ENCODE measurements at regions not wholly inside any gene's neighbourhood (a gene's known extent, or its start where the extent isn't known, plus 50 kb on each side); places are given as distances from the start of the nearest gene placed in this dataset.
"Not testable (repeated sequence)": the region's sequence is repeated elsewhere in the genome, so short reads cannot be mapped to it uniquely, and the experiment has no call there.

GRCh38 chr4:152052451-152053057 is 291.7 kb upstream of the GATB start:
- no peak for DNase-seq

DNA sequence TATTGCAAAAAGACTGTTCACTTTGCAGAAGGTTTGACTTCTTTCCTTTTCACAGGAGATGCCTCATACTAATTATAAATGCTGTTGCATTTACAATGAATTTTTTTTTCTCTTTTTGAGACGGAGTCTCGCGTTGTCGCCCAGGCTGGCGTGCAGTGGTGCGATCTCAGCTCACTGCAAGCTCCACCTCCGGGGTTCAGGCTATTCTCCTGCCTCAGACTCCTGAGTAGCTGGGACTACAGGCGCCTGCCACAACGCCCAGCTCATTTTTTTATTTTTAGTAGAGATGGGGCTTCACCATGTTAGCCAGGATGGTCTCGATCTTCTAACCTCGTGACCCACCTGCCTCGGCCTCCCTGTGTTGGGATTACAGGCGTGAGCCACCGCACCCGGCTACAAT is 290.5 kb upstream of the GATB start:
- DNase-seq: not testable (repeated sequence)

GRCh38 chr4:152050106-152050505 is 289.3 kb upstream of the GATB start:
- DNase-seq: no peak

DNA sequence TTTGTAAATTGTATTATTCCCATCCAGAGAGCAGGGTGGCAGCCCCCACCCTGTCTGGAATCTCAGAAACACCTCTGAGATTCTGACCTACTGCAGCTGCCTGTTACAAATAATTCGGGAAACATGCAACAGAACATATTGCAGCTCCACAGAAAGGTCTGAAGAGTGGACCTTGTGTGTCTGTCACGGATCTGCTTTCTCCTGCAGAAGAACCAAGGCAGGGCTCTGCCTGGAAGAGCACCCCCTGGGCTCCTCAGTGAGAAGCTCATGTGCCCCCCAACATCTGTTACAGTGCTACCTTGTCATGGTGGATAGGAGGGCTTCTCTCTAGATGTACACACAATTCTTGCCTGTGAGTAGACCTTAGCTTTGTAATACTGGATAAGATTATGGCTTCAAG is 286.6 kb upstream of the GATB start:
- no peak for DNase-seq

- no peak for DNase-seq
Measured at GRCh38 chr4:152045807-152046571, 285.2 kb upstream of the GATB start.

- no peak for DNase-seq
Measured at GRCh38 chr4:152045449-152045806, 284.6 kb upstream of the GATB start.

- no peak for DNase-seq
Measured at GRCh38 chr4:152044331-152045036, 283.7 kb upstream of the GATB start.

DNA sequence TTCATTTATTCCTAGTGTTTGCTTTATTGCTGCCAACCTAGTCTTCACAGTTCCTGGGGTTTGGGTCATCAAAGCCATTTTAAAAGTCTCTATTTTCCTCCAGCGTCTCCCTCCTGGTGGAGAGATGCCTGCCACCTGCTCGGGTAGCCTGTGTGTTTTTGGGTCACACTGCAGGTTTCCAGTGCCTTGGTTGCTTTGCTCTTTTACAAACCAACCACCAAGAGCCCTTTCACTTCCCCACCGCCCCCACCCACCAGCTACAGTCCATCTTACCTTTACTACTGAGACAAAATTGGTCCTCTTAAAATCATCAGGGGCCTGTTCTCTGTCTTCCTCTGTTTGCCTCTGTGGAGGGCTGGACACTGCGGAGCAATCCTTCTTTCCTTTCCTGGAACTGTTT is 280.5 kb upstream of the GATB start:
- no peak for DNase-seq

GRCh38 chr4:152039691-152040090 is 278.9 kb upstream of the GATB start:
- no peak for DNase-seq

- no peak for DNase-seq
Measured at GRCh38 chr4:152039023-152039481, 278.2 kb upstream of the GATB start.

DNA sequence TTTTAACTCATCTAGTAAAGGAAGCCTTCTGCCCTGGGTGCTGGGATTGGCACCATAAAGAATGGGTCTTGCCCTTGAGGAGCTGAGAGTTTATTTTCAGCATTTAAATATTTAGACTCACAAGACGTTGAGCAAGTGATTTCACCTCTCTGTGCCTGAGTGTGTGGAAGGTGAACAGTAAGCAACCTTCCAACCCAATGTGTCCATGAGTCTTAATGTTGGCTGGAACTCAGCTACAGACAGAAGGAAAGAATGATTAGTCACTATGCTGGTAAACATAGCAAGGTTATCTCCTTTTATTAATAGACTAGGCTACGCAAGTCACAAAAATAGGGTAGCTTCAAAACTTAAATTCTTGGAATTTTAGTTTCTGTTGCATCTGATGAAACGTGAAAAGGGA is 277.4 kb upstream of the GATB start:
- no peak for DNase-seq

DNA sequence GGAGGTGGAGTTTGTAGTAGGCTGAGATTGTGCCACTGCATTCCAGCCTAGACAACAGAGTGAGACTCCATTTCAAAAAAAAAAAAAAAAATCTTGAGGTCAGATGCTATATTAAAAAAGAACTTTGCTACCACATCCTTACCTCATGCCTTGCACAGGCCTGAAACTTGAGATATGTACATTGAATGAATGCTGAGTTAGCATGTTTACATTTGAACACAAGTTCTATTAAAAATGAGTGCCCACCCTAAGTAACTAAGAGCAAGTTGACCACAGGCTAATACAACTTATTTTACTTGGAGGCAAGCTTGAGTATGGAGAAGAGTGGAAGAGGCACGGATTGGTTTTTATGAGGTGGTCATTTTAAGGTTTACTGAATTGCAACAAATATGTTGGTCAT is 276.6 kb upstream of the GATB start:
- no peak for DNase-seq

DNA sequence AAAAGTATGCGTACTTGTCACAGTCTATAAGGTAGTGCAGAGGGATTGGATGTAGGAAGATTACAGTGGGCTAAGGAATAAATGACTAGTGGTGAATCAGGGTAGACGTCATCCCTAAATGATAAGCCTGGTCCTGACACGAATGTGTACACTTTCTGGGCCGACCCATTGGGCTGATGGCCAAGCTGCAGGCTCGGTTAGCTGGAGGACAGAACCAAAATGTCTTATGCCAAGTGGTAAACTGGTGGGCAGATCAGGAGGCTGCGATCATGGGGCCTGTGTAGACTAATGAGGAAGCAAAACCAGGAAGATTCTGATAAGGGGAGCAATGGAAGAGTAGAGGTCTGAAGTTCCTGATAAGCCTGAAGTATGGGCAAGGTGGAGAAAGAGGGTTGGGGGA is 272.8 kb upstream of the GATB start:
- DNase-seq: no peak

DNA sequence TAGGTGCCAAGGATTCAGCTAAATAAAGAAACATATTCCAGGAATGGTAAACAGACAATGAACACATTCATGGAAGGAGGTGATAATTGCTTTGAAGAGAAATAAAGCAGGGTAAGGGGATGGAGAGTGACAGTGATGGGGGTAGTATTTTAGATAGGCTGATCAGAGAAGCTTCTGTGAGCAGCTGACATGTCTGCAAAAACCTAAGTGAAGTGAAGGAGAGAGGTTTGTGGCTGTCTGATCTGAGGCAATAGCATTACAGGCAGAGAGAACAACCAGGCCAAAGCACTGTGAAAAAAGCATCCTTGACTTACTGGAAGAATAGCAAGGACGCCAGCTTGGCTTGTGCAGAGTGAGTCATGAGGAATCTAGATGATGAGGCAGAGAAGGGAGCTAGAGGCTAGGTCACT is 271.9 kb upstream of the GATB start:
- DNase-seq: no peak

DNA sequence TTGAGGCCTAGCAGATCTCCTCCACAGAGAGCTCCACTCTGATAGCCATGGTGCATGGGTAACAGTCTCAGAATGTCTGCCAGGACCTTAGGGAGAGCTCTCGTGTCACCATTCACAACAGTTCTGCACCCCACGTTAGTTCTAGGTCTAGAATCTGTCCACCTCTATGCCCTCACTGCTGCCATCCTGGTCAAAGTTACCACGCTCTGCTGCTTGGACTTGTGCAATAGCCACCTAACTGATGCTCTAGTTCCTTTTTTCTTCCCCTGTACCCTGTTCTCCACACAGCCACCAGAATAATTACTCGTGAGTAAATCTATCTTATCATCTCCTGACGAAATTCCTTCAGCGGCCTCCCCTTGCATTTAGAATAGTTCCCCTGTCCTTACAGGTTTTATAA is 268.8 kb upstream of the GATB start:
- DNase-seq: no peak

GRCh38 chr4:152028131-152028530 is 267.3 kb upstream of the GATB start:
- no peak for DNase-seq

DNA sequence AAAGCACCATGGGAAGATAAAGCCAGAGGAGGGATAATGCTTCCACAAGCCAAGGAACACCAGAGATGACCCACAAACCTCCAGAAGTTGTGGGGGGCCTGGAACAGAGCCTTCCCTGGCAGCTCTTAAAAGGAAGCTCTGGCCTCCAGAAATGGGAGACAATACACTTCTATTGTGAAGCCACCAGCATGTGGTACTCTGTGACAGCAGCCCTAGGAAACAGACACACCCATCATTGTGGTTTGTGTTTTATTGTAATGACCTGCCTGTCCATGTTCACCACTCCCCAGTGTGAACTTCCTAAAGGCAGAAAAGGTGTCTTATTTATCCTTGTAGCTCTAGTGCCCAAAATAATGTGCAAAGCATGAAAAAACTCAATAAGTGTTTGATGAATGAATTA is 264.1 kb upstream of the GATB start:
- no peak for DNase-seq

- no peak for DNase-seq
Measured at GRCh38 chr4:152023674-152024073, 262.9 kb upstream of the GATB start.

DNA sequence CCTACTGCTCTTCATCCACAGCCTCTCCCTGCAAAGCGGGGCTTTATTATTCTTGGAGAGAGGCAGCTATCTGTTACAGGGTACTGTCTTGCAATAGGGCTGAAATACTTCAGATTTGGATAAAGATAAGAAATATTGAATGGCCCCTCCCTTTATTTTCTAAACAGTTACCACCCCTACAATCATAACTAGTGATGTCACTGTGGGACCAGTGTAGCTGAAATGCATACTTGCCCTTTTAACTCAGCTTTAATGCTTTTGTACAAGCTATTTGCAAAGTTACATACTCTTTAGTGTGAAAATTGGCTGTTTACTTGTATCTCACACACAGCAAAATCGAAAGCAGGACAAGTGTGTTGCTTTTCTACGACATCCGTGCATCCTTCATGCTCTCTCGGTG is 261.7 kb upstream of the GATB start:
- no peak for DNase-seq

DNA sequence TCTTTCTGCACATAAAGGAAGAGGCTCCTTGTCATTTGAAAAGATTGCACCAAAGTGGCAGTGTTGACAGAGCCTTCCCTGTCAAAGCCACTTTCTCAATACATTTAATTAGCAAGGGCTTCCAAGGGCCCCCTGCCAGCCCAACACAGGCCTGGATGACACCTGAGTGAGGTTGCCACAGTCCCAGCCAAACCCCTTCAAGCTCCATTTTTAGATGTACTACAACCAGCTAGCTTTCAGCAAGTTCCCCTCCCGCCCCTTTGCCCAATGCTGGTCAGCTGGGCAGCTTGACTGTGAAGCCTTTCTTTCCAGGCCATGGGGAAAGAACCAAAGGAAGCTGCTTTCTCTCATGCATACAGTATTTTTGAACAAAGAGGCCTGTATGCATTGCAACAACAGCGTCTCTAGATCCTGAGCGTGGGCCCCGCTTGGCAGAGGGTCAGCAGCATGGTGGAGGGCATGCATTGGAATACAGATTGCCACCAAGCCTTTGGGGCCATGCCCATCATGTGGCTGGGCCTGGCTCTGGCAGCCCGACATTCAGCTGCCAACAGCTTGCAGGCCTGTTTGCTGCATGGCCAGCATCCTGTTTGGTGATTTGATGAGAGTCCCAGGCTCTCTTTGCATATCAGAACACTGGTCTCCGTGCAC is 261.1 kb upstream of the GATB start:
- DNase-seq: no peak

DNA sequence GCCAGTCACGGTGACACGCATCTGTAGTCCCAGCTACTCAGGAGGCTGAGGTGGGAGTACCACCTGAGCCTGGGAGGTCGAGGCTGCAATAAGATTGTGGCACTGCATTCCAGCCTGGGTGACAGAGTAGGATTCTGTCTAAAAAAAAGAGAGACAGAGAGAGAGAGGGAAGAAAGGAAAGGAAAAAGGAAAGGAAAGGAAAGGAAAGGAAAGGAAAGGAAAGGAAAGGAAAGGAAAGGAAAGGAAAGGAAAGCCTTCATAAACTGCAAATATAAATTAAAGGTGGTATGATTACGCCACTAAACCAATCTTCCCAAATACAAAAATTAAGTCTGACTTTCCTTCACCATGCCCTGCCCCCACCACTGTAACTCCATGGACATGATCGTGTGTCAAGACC is 259.3 kb upstream of the GATB start:
- no peak for DNase-seq

DNA sequence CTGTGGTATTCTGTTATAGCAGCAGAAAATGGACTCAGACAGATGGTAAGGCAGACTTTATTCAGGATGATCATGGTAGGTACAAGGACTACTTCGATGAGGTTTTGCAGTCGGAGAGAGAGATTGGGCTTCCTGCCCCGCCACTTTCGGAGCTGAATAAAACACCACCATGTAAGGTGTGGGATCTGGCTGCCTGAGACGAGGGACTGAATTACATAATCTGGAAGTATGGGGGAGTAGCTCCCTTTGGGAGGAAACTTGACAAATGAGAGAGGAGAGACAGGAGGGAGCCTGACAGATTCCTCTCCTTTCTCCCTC is 255.5 kb upstream of the GATB start:
- DNase-seq: no peak

GRCh38 chr4:152015597-152016302 is 254.9 kb upstream of the GATB start:
- no peak for DNase-seq
